GM23338 (cell line): ENCODE measurements at regions not wholly inside any gene's neighbourhood (a gene's known extent, or its start where the extent isn't known, plus 50 kb on each side); places are given as distances from the start of the nearest gene placed in this dataset.

Source experiments
- ATAC-seq: fragments of 200-7000 bp; cut with Tn5 transposase; 3 replicates; pipeline ENCODE4 v1.9.1; 2020
- DNase-seq: peaks from one replicate; pipeline ENCODE4 v3.0.0-alpha.2; 2015; ENCODE audit warnings: low spot score
- H2AFZ ChIP-seq: fragments of 200-600 bp; sonication (generic); 2 replicates; pipeline ENCODE4 v1.8.0; 2016; ENCODE audit warnings: antibody characterized with exemption, mild to moderate bottlenecking, moderate library complexity
- H3F3A ChIP-seq: fragments of 200-600 bp; sonication (generic); replicated peaks from 2 replicates; pipeline ENCODE4 v1.8.0; 2017; ENCODE audit warnings: antibody characterized with exemption, mixed run types, low read depth
- H3K27ac ChIP-seq: fragments of 200-600 bp; sonication (generic); 2 replicates; pipeline ENCODE4 v1.6.1; 2016; ENCODE audit warnings: low read depth
- H3K27me3 ChIP-seq: fragments of 200-600 bp; sonication (generic); 2 replicates; pipeline ENCODE4 v1.8.0; 2016; ENCODE audit warnings: mild to moderate bottlenecking, mixed run types, moderate library complexity; ENCODE audit not compliant: insufficient read depth
- H3K36me3 ChIP-seq: fragments of 200-600 bp; sonication (generic); 2 replicates; pipeline ENCODE4 v1.8.0; 2016; ENCODE audit warnings: mild to moderate bottlenecking; ENCODE audit not compliant: insufficient read depth
- H3K4me1 ChIP-seq: fragments of 200-600 bp; sonication (generic); 2 replicates; pipeline ENCODE4 v1.8.0; 2016; ENCODE audit warnings: mild to moderate bottlenecking, moderate library complexity; ENCODE audit not compliant: insufficient read depth
- H3K4me2 ChIP-seq: fragments of 200-600 bp; sonication (generic); 2 replicates; pipeline ENCODE4 v1.7.1; 2017; ENCODE audit warnings: mixed run types
- H3K4me3 ChIP-seq: fragments of 200-600 bp; sonication (generic); 2 replicates; pipeline ENCODE4 v1.6.1; 2016; ENCODE audit warnings: mixed run types
- H3K79me2 ChIP-seq: fragments of 200-600 bp; sonication (generic); replicated peaks from 2 replicates; pipeline ENCODE4 v1.8.0; 2017; ENCODE audit warnings: mild to moderate bottlenecking; ENCODE audit not compliant: insufficient read depth
- H3K9me2 ChIP-seq: fragments of 200-600 bp; sonication (generic); 2 replicates; pipeline ENCODE4 v1.8.0; 2017; ENCODE audit not compliant: insufficient read depth
- H4K20me1 ChIP-seq: fragments of 200-600 bp; sonication (generic); replicated peaks from 2 replicates; pipeline ENCODE4 v1.8.0; 2017; ENCODE audit warnings: mild to moderate bottlenecking; ENCODE audit not compliant: insufficient read depth
- H3K27ac Mint-ChIP-seq: 2 replicates; pipeline ENCODE4 v1.8.0; 2020; ENCODE audit warnings: inconsistent platforms, mild to moderate bottlenecking, moderate library complexity, mixed read lengths
- H3K27me3 Mint-ChIP-seq: 3 replicates; pipeline ENCODE4 v1.8.0; 2022; ENCODE audit warnings: low read depth, mild to moderate bottlenecking, moderate library complexity, mixed read lengths, inconsistent platforms; ENCODE audit not compliant: insufficient read depth, poor library complexity
- H3K36me3 Mint-ChIP-seq: 3 replicates; pipeline ENCODE4 v1.8.0; 2021; ENCODE audit warnings: low read depth, mild to moderate bottlenecking, inconsistent platforms, moderate library complexity, mixed read lengths
- H3K4me1 Mint-ChIP-seq: 3 replicates; pipeline ENCODE4 v1.8.0; 2020; ENCODE audit warnings: mild to moderate bottlenecking, inconsistent platforms, mixed read lengths
- H3K4me3 Mint-ChIP-seq: 3 replicates; pipeline ENCODE4 v1.8.0; 2021; ENCODE audit warnings: moderate library complexity, mild to moderate bottlenecking, inconsistent platforms, mixed read lengths
- H3K9me3 Mint-ChIP-seq: 3 replicates; pipeline ENCODE4 v1.8.0; 2020; ENCODE audit warnings: moderate library complexity, mild to moderate bottlenecking, inconsistent platforms, mixed read lengths
- CREB1 ChIP-seq: fragments of 250-450 bp; sonication (Bioruptor Pico); IDR thresholded peaks from 2 replicates; pipeline ENCODE4 v1.5.0; 2020; ENCODE audit warnings: low read depth, mild to moderate bottlenecking, moderate library complexity
- CTCF ChIP-seq, 2 experiments: fragments of 200-600 bp in 1 of 2; sonication (generic) in 1 of 2; conservative IDR thresholded peaks; 2 replicates each; pipeline versions ENCODE4 v1.5.1 to v1.6.1; 2016 to 2017; ENCODE audit warnings: antibody characterized with exemption in 2 of 2, low read depth in 2 of 2, mild to moderate bottlenecking in 2 of 2, moderate library complexity in 1 of 2
- ETS1 ChIP-seq: IDR thresholded peaks from 2 replicates; pipeline ENCODE4 v1.6.1; 2016; ENCODE audit warnings: antibody characterized with exemption
- EZH2 ChIP-seq: fragments of 200-600 bp; sonication (generic); IDR thresholded peaks from one replicate; pipeline ENCODE4 v1.8.0; 2017; ENCODE audit warnings: antibody characterized with exemption, mild to moderate bottlenecking, low read depth; ENCODE audit not compliant: unreplicated experiment
- EZH2phosphoT487 ChIP-seq: fragments of 200-600 bp; sonication (generic); IDR thresholded peaks from one replicate; pipeline ENCODE4 v1.8.1; 2018; ENCODE audit warnings: antibody characterized with exemption; ENCODE audit not compliant: unreplicated experiment
- JUNB ChIP-seq: IDR thresholded peaks from one replicate; pipeline ENCODE4 v1.6.1; 2016; ENCODE audit warnings: antibody characterized with exemption; ENCODE audit not compliant: unreplicated experiment
- NANOG ChIP-seq: IDR thresholded peaks from 2 replicates; pipeline ENCODE4 v1.6.1; 2016; ENCODE audit warnings: antibody characterized with exemption, borderline replicate concordance
- POLR2AphosphoS5 ChIP-seq: IDR thresholded peaks from 2 replicates; pipeline ENCODE4 v1.6.1; 2016; ENCODE audit warnings: antibody characterized with exemption, low read depth
- REST ChIP-seq: IDR thresholded peaks from one replicate; pipeline ENCODE4 v1.6.1; 2018; ENCODE audit warnings: antibody characterized with exemption; ENCODE audit not compliant: unreplicated experiment
- STAT1 ChIP-seq: IDR thresholded peaks from one replicate; pipeline ENCODE4 v1.6.1; 2016; ENCODE audit warnings: antibody characterized with exemption; ENCODE audit not compliant: unreplicated experiment
- ZNF114 ChIP-seq: fragments of 250-450 bp; sonication (Bioruptor Pico); IDR thresholded peaks from 2 replicates; pipeline ENCODE4 v1.5.0; 2020; ENCODE audit warnings: mild to moderate bottlenecking, moderate library complexity
- ZNF331 ChIP-seq: fragments of 250-450 bp; sonication (Bioruptor Pico); IDR thresholded peaks from 2 replicates; pipeline ENCODE4 v1.5.0; 2020; ENCODE audit warnings: low read depth, mild to moderate bottlenecking, moderate library complexity
- ZNF462 ChIP-seq: fragments of 250-450 bp; sonication (Bioruptor Pico); IDR thresholded peaks from 2 replicates; pipeline ENCODE4 v1.5.0; 2020; ENCODE audit warnings: mild to moderate bottlenecking, moderate library complexity

- no peak for DNase-seq
- Mint-ChIP-seq H3K4me1 (no peaks in the 10 kb centered on the region; the same call in 2 of the 3 replicates), H3K27me3 (peaks cover 9% of the 10 kb centered on the region), H3K36me3 (no peaks in the 10 kb centered on the region), H3K9me3 (no peaks in the 10 kb centered on the region), H3K27ac (no peak overlapping the region), H3K4me3 (no peak overlapping the region)
- Histone ChIP-seq H3F3A (no peaks in the 10 kb centered on the region), H3K9me2 (peaks cover 6% of the 10 kb centered on the region; the same call in 1 of the 2 replicates), H3K27ac (no peak overlapping the region), H3K36me3 (no peaks in the 10 kb centered on the region), H4K20me1 (no peaks in the 10 kb centered on the region), H3K27me3 (no peaks in the 10 kb centered on the region), H3K4me1 (no peaks in the 10 kb centered on the region), H3K79me2 (no peaks in the 10 kb centered on the region), H3K4me3 (no peak overlapping the region), H3K4me2 (no peak overlapping the region), H2AFZ (no peak overlapping the region)
- TF ChIP-seq REST: no peak
- no peak for TF ChIP-seq POLR2AphosphoS5
- TF ChIP-seq CTCF (conservative IDR thresholded peaks at IDR 0.05; ENCODE audit: low read depth in 2 of 2): no peak
- no peak for TF ChIP-seq EZH2phosphoT487
- no peak for TF ChIP-seq ETS1
- no peak for TF ChIP-seq EZH2
- TF ChIP-seq NANOG: no peak
- TF ChIP-seq JUNB: no peak
- TF ChIP-seq STAT1: no peak
- TF ChIP-seq ZNF114 (CRISPR knock-in tag): no peak
- no peak for TF ChIP-seq CREB1 (CRISPR knock-in tag)
- TF ChIP-seq ZNF331 (CRISPR knock-in tag): no peak
- TF ChIP-seq ZNF462 (CRISPR knock-in tag): no peak
- ATAC-seq: no peak
These were observed 993.9 kb downstream of the VRK1 start for GRCh38 chr14:97791072-97791471.
